ENCODE measurements at regions not wholly inside any gene's neighbourhood (a gene's known extent, or its start where the extent isn't known, plus 50 kb on each side); places are given as distances from the start of the nearest gene placed in this dataset.
"Not testable (repeated sequence)": the region's sequence is repeated elsewhere in the genome, so short reads cannot be mapped to it uniquely, and the experiment has no call there.

DNA sequence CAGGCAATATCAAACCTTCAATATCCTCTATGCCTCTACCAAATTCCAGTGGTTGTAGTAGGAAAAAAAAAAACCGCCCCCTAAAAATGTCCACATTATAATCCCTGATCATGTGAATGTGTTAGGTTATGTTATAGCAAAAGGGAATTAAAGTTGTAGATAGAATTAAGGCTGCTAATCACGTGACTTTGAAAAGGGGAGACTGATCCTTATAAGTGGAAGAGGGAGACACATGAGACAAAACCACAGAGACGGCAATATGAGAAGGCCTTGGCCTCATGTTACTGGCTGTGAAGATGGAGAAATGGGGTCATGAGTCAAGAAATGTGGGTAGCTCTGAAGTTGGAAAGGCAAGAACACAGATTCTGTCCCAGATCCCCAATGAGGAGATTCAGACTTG, 1711.3 kb downstream of the KHDRBS2 start:
- DNase-seq (ENCODE audit: low spot score); H3K27me3 Mint-ChIP-seq (ENCODE audit: low read depth); H3K27ac Mint-ChIP-seq; ATAC-seq; CTCF ChIA-PET; H3K4me3 Mint-ChIP-seq; POLR2A ChIA-PET: not testable (repeated sequence)
- H3K4me1 Mint-ChIP-seq: peaks cover 18% of the 10 kb centered on the region
- H3K9me3 Mint-ChIP-seq: peaks cover 44% of the 10 kb centered on the region
- H3K36me3 Mint-ChIP-seq: peaks cover 42% of the 10 kb centered on the region

DNA sequence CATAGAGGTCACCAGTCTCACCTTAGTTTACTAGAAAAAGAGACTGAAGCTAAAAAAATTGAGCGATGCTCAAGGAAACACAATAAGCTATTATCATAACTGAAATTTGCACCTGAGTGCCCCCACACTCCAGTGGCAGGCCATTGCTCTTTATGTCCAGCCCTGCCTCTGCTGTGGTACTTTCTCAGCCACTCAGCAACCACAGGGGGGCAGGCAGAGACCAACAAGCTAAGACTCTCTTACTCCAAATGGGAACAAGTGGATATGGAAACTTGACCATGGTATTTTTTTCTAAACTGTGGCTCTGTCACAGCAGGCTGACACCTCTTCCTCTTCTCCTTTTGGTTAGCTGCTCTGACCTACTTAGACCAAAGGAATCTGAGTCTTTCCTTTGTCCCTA, 1713.4 kb downstream of the KHDRBS2 start:
- H3K27ac Mint-ChIP-seq; H3K4me3 Mint-ChIP-seq; POLR2A ChIA-PET; H3K27me3 Mint-ChIP-seq (ENCODE audit: low read depth); CTCF ChIA-PET: not testable (repeated sequence)
- peaks cover 33% of the 10 kb centered on the region for H3K36me3 Mint-ChIP-seq
- ATAC-seq (peak; percentile 71), DNase-seq (ENCODE audit: low spot score) (peak; percentile 51)
- H3K9me3 Mint-ChIP-seq: peaks cover 39% of the 10 kb centered on the region
- H3K4me1 Mint-ChIP-seq: peaks cover 21% of the 10 kb centered on the region

DNA sequence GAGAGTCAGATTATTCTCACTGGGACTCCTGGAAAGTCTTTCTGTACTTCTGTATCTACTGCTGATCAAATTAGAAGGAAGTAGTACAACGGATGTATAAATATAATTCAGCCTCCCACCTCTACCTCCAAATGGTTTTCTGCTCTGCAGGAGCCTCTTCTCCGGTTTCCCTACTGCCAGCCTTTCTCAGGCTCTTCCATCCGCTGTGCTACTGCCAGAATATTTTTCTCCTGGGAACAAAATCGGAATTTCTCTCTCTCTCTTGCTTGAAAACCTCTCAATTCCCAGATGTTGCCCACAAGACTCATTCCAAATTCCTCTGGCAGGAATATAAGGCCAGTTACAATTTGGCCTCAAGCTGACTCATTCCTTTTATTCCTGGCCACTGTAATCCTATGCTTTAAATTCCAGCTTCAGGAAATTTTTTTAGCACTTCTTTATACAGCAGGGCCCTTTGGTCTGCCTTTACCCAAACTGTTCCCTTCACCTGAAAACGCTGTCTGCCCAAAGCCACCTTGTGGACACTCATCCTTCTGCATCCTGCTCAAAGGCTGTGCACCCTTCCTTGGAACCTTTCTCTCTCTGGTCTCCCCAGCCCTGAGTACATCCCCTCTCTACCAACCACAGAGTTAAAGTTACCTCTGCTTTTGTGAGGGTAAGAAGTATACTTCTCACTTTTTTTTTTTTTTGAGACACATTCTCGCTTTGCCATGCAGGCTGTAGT, 1714.6 kb downstream of the KHDRBS2 start:
- H3K27me3 Mint-ChIP-seq (ENCODE audit: low read depth); POLR2A ChIA-PET; H3K4me3 Mint-ChIP-seq; CTCF ChIA-PET; H3K27ac Mint-ChIP-seq: not testable (repeated sequence)
- DNase-seq (ENCODE audit: low spot score) (peak; percentile 16), ATAC-seq (peak; percentile 78)
- Mint-ChIP-seq H3K4me1 (peaks cover 21% of the 10 kb centered on the region), H3K36me3 (peaks cover 27% of the 10 kb centered on the region), H3K9me3 (peaks cover 35% of the 10 kb centered on the region)

DNA sequence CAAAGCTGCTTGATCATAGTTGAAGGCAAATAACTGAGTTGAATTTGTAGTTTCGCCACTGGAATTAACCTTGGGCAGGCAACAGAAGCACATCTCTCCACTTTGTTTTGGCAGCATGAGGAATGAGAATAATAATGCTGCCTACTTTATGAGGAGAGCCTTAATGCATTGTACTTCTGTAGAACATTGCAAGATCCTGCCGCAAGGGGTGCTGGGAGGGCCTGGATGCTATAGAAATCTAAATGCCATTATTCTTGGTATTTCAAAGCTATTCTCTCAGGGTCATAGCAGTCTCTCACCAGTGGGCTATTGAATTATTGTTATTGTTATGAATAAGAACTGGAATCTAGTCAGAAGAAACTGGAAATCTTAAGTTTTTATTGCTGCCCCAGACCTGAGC, 1715.4 kb downstream of the KHDRBS2 start:
- H3K27me3 Mint-ChIP-seq (ENCODE audit: low read depth); H3K4me3 Mint-ChIP-seq; H3K27ac Mint-ChIP-seq; CTCF ChIA-PET; DNase-seq (ENCODE audit: low spot score); ATAC-seq; POLR2A ChIA-PET: not testable (repeated sequence)
- H3K36me3 Mint-ChIP-seq: peaks cover 18% of the 10 kb centered on the region
- peaks cover 29% of the 10 kb centered on the region for H3K9me3 Mint-ChIP-seq
- peaks cover 21% of the 10 kb centered on the region for H3K4me1 Mint-ChIP-seq

DNA sequence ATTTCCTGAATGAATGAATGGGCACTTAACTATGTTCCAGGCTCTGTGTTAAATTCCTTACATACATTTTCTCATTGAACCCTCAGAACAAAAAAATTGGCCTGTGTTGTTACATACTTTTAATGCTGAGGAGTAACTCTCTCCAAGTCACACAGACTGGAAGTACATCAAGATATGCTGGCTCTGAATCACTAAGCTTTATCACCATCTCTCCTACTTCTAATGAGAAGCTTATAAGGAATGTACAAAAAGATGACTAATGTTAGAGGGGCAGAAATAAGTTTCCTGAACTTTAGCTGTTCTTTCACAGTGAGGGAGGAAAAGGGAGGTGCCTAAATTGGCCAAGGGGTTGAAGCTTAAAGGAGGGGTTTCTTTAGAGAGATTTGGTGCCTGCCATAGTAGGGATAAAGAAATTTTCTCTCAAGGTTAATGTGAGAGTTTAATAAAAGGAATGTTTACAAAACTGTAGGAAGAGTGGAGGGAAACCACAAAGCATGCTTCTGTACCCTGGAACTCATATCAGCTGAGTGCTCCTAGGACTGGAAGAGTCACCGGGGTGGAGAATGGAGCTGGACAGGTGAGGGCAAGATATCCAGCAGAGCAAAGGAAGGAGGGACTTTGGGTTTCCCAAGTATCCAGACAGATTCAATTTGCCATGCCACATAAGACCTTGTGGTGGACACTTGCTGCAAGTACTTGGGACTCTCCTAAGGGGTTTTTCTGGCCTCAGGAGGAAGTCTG, 1718.4 kb downstream of the KHDRBS2 start:
- peaks cover 18% of the 10 kb centered on the region for H3K36me3 Mint-ChIP-seq
- H3K27ac Mint-ChIP-seq; H3K4me3 Mint-ChIP-seq; H3K27me3 Mint-ChIP-seq (ENCODE audit: low read depth); POLR2A ChIA-PET; ATAC-seq; CTCF ChIA-PET; DNase-seq (ENCODE audit: low spot score): not testable (repeated sequence)
- peaks cover 38% of the 10 kb centered on the region for H3K9me3 Mint-ChIP-seq
- peaks cover 16% of the 10 kb centered on the region for H3K4me1 Mint-ChIP-seq

DNA sequence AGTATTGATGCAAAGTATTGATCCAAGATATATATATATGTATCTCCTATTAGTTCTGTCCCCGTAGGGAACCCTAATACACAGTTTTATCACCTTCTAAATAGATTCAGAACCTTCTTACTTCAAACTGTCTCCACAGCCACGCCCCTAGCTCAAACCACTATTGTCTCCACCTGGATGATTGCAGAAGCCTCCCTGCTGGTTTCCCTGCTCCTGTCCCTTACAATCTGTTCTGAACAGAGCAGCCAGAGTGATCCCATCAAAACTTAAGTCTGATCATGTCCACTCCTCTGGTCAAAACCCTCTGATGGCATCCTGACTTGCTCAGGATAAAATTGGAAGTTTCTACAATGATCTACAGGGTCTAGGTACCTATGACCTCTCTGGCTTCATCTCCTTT, 1719.6 kb downstream of the KHDRBS2 start:
- H3K9me3 Mint-ChIP-seq: peaks cover 40% of the 10 kb centered on the region
- not testable (repeated sequence) for H3K4me3 Mint-ChIP-seq

DNA sequence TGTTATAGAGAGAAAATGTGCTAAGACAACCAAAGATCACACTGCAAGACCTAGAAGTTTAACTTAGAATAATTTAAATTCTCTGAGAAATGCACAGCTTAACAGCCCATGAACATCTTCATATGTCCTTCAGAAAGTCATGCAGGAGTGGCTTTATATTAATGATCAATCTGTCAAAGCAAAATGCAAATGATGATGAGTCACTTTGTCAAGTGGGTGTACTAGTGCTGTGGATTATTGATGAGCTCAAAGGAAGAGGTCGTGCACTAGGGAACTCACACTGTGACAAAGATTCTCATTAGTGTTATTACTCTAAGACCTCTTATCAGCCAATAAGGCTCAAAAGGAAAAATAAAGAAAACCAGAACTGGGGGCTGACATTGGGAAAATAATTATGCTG, 1726.3 kb downstream of the KHDRBS2 start:
- POLR2A ChIA-PET; ATAC-seq; H3K27ac Mint-ChIP-seq; H3K4me1 Mint-ChIP-seq; DNase-seq (ENCODE audit: low spot score); H3K27me3 Mint-ChIP-seq (ENCODE audit: low read depth); H3K4me3 Mint-ChIP-seq; CTCF ChIA-PET: not testable (repeated sequence)
- peaks cover 45% of the 10 kb centered on the region for H3K9me3 Mint-ChIP-seq
- peaks cover 24% of the 10 kb centered on the region for H3K36me3 Mint-ChIP-seq

More for the DNA sequence above, 1719.6 kb downstream of the KHDRBS2 start:
- H3K27me3 Mint-ChIP-seq (ENCODE audit: low read depth); ATAC-seq; DNase-seq (ENCODE audit: low spot score); H3K27ac Mint-ChIP-seq; CTCF ChIA-PET; POLR2A ChIA-PET: not testable (repeated sequence)
- Mint-ChIP-seq H3K4me1 (peaks cover 14% of the 10 kb centered on the region), H3K36me3 (peaks cover 20% of the 10 kb centered on the region)

DNA sequence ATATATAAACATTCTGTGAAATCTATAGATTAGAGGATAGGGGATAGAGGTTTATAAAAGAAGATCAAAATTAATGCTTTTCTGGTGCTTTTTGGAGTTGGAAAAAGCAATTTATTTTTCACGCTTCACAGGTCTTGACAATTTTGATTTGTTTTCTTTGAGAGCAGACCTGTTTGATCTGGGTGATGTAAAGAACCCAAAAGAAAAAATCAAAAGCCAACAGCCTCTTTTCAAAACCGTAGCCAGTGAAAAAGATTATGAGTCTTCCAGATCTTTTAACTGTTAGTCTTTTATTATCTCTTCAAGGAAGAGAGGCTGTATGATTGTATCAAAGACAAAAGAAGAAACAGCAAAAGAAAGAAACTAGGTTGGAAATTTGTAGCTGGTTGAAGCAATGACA, 1738.7 kb downstream of the KHDRBS2 start:
- DNase-seq (ENCODE audit: low spot score); CTCF ChIA-PET; H3K4me1 Mint-ChIP-seq; H3K27ac Mint-ChIP-seq; ATAC-seq; POLR2A ChIA-PET; H3K4me3 Mint-ChIP-seq; H3K36me3 Mint-ChIP-seq; H3K27me3 Mint-ChIP-seq (ENCODE audit: low read depth): not testable (repeated sequence)
- peaks cover 19% of the 10 kb centered on the region for H3K9me3 Mint-ChIP-seq

DNA sequence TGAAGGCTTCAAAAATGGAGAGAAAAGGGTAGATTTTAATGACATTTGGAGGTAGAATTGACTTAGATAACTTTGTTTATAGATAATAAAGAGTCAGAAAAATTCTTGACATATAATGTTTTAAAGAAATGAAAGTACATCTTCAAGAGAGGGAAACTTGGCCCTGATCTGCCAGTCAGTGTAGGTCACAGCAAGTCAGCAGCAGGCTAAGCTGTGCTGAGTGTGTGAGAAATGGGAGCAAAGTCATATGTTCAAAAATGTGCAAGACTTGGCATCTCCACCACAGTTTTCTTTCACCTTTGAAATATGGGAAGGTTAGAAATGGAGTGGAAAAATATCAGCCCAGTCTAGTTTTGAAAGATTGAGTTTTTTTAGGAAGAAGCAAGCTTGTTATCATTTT, 1761.3 kb downstream of the KHDRBS2 start:
- POLR2A ChIA-PET, CTCF ChIA-PET: not testable (repeated sequence)

DNA sequence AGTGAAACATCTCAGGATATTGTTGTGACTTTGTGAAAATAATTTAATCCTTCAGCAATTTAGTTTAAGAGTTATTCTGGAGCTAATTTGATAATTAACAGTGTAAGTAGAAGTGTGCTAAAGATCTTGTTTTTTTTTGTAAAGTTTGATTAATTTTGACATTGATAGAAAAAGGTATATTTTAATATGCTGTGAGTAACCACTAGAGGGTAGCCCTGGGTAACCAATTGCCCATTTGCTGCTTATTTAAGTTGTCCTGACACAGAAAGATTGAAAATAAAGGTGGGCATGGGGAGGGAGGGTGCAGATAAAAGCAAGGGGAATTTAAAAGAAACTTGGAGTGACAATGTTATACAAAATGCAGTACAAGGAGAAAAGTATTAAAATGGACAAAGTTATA, 1808.3 kb downstream of the KHDRBS2 start:
- H3K9me3 Mint-ChIP-seq; H3K4me3 Mint-ChIP-seq; H3K4me1 Mint-ChIP-seq; CTCF ChIA-PET; H3K27me3 Mint-ChIP-seq (ENCODE audit: low read depth); H3K36me3 Mint-ChIP-seq; DNase-seq (ENCODE audit: low spot score); H3K27ac Mint-ChIP-seq; POLR2A ChIA-PET: not testable (repeated sequence)
- ATAC-seq: peak; percentile 44; the same call in 1 of the 2 replicates

More for the DNA sequence above, 1761.3 kb downstream of the KHDRBS2 start:
- not testable (repeated sequence) for H3K4me3 Mint-ChIP-seq; H3K9me3 Mint-ChIP-seq; ATAC-seq; H3K4me1 Mint-ChIP-seq; DNase-seq (ENCODE audit: low spot score); H3K27me3 Mint-ChIP-seq (ENCODE audit: low read depth); H3K27ac Mint-ChIP-seq; H3K36me3 Mint-ChIP-seq

DNA sequence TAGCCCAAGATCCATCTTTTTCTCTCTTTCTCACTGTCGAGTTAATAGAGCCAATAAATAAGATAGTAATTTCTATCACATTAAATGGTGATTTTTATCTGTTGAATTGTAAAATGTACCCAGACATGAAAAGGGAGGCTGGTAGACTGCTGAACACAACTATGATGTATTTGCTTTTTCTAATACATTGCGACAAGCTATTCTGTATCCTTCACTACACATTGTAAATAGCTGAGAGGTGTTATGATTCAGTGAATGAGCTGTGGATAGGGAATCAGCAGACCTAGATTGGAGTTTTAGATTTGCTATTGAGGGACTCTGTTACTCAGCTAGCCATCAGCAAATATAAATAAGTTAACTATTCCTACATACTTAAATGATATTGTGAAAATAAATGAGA, 1812.2 kb downstream of the KHDRBS2 start:
- H3K27me3 Mint-ChIP-seq (ENCODE audit: low read depth); H3K9me3 Mint-ChIP-seq; DNase-seq (ENCODE audit: low spot score); POLR2A ChIA-PET; CTCF ChIA-PET; H3K36me3 Mint-ChIP-seq; H3K4me1 Mint-ChIP-seq; H3K27ac Mint-ChIP-seq; H3K4me3 Mint-ChIP-seq; ATAC-seq: not testable (repeated sequence)

DNA sequence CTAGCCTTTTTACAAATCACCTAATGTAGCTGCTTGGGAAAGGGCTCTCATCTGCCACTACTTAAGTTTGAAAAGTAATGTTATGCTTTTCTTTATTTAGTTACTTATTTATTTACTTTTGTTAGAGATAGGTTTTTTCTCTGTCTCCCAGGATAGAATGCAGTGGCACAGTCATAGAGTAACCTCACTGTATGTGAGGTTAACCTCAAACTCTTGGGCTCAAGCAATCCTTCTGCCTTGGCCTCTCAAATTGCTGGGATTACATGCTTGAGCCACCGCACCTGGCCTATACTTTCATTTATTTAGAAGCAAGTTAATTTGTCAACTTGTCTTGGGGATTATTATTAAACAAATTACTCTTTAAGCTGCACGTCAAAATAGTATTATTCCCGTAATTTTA, 1814.6 kb downstream of the KHDRBS2 start:
- H3K4me3 Mint-ChIP-seq; ATAC-seq; H3K4me1 Mint-ChIP-seq; CTCF ChIA-PET; DNase-seq (ENCODE audit: low spot score); H3K27me3 Mint-ChIP-seq (ENCODE audit: low read depth); H3K9me3 Mint-ChIP-seq; POLR2A ChIA-PET; H3K27ac Mint-ChIP-seq; H3K36me3 Mint-ChIP-seq: not testable (repeated sequence)

DNA sequence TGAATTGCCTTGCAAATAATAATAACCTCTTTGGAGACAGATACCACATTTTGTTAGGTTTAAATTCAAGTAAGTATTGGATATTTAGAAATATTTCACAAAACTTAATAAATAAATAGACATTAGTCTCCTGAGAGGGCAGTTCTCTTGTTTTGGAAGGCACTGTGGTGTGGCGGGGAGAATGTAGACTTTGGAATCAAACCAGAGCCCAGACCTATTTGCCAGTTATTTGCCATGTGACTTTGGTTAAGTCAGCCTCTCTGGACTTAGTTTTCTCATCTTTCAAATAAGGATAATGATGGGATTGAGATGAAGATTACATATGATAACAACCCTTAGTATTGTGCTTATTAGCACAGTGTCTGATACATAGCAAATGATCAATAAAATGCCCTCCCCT, 1835.6 kb downstream of the KHDRBS2 start:
- H3K4me3 Mint-ChIP-seq; H3K36me3 Mint-ChIP-seq; H3K9me3 Mint-ChIP-seq; CTCF ChIA-PET; H3K27ac Mint-ChIP-seq; H3K27me3 Mint-ChIP-seq (ENCODE audit: low read depth); H3K4me1 Mint-ChIP-seq; DNase-seq (ENCODE audit: low spot score); POLR2A ChIA-PET; ATAC-seq: not testable (repeated sequence)
